NCI-H2029 (cell line): ENCODE measurements at regions not wholly inside any gene's neighbourhood (a gene's known extent, or its start where the extent isn't known, plus 50 kb on each side); places are given as distances from the start of the nearest gene placed in this dataset.

Source experiments
- DNase-seq: peaks from one replicate; lab custom pipeline; 2025; lab: John Stamatoyannopoulos, UW

- DNase-seq: no peak
Measured at GRCh38 chr14:76603713-76604112, 157.6 kb upstream of the VASH1 start.

GRCh38 chr14:76607510-76607909, 153.8 kb upstream of the VASH1 start:
- no peak for DNase-seq

GRCh38 chr14:76612654-76613053, 148.6 kb upstream of the VASH1 start:
- no peak for DNase-seq

- DNase-seq: no peak
Measured at GRCh38 chr14:76613616-76614015, 147.7 kb upstream of the VASH1 start.

GRCh38 chr14:76615331-76615730, 145.9 kb upstream of the VASH1 start:
- DNase-seq: no peak

GRCh38 chr14:76617440-76617839, 143.8 kb upstream of the VASH1 start:
- no peak for DNase-seq

GRCh38 chr14:76636602-76637001, 124.7 kb upstream of the VASH1 start:
- no peak for DNase-seq

DNA sequence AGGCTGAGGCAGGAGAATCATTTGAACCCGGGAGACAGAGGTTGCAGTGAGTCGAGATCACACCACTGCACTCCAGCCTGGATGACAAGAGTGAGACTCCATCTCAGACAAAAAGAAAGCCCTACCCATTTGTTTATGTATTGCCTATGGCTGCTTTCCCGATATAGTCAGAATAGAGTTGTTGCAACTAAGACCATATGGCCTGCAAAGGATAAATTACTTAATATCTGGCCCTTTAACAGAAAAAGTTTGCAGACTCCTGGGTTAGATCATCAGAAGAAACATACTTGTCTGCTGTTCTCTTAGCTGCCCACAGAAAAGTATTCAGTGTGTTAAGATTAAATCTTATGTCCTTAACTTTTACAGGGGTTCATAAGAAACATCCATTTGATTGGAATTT, 122.4 kb upstream of the VASH1 start:
- no peak for DNase-seq

DNA sequence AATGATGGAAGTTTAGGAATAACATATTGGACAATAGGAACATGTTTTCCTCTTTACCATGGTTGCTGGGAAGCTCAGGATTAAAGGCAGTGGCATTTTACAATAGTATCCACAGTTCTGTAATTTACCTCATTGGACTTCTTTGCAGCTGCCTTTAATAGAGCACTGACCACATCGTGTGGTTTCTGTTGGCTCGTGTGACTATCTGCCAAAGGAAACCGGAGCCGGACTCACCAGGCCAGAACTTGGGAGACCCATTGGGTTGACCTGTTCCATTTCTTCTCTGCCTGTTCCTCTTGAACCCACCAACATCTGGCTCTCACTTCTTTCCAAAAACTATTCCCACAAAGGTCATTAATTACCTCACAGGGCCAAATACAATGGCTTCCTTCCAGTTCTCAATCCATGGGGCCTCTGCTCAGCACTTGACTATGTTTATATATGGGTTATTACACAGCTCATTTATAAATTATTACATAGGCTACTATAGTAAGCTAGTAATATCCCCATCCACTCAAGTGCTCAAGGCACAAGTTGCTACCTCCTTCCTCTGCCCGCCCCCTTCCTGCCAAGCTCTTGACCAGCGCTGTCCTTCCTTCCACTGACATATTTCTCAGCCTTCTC, 121.5 kb upstream of the VASH1 start:
- DNase-seq: no peak

GRCh38 chr14:76640923-76641395, 120.3 kb upstream of the VASH1 start:
- peak; percentile 92 for DNase-seq

- no peak for DNase-seq
Measured at GRCh38 chr14:76641541-76641940, 119.7 kb upstream of the VASH1 start.

- no peak for DNase-seq
Measured at GRCh38 chr14:76643887-76644286, 117.4 kb upstream of the VASH1 start.

- DNase-seq: no peak
Measured at GRCh38 chr14:76644855-76645518, 116.3 kb upstream of the VASH1 start.

GRCh38 chr14:76647697-76648298, 113.5 kb upstream of the VASH1 start:
- peak; percentile 27 for DNase-seq

- DNase-seq: no peak
Measured at GRCh38 chr14:76651410-76652055, 109.7 kb upstream of the VASH1 start.

- DNase-seq: peak; percentile 59
Measured at GRCh38 chr14:76653875-76654572, 107.2 kb upstream of the VASH1 start.

- peak; percentile 50 for DNase-seq
Measured at GRCh38 chr14:76654573-76655108, 106.6 kb upstream of the VASH1 start.

DNA sequence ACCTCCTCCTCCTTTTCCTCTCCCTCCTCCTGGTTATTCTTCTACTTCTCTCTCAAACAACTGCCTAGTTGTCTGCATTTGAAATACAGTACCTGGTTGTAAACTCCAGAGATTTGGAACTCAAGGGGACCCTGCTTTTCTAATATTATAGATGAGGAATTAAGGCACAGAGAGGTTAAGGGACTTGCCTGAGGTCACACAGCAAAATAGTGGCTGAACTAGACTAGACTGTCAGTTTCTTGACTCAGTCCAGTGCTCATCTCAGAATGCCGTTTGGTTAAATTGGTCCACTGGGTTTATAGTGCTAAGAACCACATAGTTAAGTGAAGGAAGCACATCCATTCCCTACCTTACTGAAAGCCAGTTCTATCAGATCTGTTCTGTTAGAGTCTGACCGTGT, 105.9 kb upstream of the VASH1 start:
- DNase-seq: no peak

DNA sequence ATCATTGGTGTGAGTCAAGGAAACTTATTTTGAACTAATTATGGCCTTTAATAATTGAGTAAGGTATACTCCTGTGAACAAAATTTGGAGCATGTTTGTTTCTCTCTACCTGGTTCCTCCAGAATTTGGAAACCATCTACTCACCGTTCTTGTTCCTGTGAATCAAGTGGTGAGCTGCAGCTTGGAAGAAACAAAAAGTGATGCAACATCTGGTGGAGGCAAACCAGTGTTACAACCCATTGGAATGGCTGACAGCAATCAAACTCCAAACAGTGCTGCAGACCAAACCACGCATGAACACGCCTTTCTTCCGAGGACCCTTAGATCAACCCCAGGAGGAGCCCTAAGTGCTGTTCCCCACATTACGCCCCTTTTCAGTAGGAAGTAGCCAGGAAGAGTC, 104.7 kb upstream of the VASH1 start:
- no peak for DNase-seq

GRCh38 chr14:76657404-76657803, 103.9 kb upstream of the VASH1 start:
- no peak for DNase-seq

GRCh38 chr14:76657846-76658245, 103.4 kb upstream of the VASH1 start:
- DNase-seq: no peak

DNA sequence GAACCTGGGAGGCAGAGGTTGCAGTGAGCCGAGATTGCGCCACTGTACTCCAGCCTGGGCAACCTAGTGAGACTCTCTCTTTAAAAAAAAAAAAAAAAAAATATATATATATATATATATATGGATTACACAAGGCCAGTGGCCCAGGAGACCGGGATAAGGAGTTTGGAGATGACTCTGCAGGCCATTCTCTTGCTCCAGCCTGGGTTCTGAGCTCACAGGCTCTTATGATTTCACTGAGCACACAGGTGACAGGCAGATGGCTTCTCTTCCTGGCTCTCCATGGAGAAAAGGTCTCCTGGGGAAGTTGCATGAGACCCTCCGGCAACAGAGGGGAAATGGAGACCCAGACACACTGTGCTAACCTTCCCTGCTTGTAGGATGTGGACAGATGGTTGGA, 98.7 kb upstream of the VASH1 start:
- no peak for DNase-seq
